ENCODE measurements at regions not wholly inside any gene's neighbourhood (a gene's known extent, or its start where the extent isn't known, plus 50 kb on each side); places are given as distances from the start of the nearest gene placed in this dataset.

DNA sequence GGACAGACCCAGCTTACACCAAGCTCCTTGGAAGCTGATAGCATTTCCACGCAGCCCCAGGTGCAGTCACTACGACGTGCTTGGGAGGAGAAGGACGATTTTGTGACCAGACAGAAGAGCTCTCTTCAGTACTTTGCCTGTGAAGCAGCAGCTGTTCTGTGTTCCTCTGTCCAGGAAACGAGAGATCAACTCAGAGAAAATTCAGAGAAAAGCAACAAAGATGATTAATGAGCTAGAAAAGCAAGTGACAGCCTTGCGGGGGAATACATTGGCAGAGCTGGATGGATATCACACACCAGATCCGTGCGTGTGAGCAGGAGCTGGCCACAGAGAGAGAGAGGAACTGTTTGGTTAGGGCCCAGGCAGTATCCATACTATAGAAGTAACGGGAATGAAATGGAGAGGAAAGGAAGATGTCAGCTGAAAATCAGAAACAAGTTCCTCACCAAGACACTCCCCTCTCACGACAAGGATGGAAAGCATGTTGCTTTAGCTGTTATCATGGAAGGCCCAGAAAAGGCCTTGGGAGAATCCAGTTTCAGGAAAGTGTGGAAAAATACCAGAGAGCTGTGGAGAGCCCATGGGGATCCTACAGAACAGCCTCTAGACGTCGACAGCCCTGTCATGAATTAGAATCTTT lies 106.2 kb downstream of the TOMM20 start (continued):
- TF ChIP-seq RHOXF2B (CRISPR knock-in tag; conservative IDR thresholded peaks at IDR 0.05), result no peak
- TF ChIP-seq NFIC (IDR thresholded peaks at IDR 0.05), result no peak
- TF ChIP-seq KDM1A (IDR thresholded peaks at IDR 0.05), result no peak
- TF ChIP-seq PRMT5 (CRISPR knock-in tag; IDR thresholded peaks at IDR 0.05), result no peak
- TF ChIP-seq, protein P1, sequence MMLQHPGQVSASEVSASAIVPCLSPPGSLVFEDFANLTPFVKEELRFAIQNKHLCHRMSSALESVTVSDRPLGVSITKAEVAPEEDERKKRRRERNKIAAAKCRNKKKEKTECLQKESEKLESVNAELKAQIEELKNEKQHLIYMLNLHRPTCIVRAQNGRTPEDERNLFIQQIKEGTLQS (IDR thresholded peaks at IDR 0.05), result no peak
- TF ChIP-seq, protein P1 (CRISPR knock-in tag; conservative IDR thresholded peaks at IDR 0.05), result no peak
- TF ChIP-seq, protein P2, sequence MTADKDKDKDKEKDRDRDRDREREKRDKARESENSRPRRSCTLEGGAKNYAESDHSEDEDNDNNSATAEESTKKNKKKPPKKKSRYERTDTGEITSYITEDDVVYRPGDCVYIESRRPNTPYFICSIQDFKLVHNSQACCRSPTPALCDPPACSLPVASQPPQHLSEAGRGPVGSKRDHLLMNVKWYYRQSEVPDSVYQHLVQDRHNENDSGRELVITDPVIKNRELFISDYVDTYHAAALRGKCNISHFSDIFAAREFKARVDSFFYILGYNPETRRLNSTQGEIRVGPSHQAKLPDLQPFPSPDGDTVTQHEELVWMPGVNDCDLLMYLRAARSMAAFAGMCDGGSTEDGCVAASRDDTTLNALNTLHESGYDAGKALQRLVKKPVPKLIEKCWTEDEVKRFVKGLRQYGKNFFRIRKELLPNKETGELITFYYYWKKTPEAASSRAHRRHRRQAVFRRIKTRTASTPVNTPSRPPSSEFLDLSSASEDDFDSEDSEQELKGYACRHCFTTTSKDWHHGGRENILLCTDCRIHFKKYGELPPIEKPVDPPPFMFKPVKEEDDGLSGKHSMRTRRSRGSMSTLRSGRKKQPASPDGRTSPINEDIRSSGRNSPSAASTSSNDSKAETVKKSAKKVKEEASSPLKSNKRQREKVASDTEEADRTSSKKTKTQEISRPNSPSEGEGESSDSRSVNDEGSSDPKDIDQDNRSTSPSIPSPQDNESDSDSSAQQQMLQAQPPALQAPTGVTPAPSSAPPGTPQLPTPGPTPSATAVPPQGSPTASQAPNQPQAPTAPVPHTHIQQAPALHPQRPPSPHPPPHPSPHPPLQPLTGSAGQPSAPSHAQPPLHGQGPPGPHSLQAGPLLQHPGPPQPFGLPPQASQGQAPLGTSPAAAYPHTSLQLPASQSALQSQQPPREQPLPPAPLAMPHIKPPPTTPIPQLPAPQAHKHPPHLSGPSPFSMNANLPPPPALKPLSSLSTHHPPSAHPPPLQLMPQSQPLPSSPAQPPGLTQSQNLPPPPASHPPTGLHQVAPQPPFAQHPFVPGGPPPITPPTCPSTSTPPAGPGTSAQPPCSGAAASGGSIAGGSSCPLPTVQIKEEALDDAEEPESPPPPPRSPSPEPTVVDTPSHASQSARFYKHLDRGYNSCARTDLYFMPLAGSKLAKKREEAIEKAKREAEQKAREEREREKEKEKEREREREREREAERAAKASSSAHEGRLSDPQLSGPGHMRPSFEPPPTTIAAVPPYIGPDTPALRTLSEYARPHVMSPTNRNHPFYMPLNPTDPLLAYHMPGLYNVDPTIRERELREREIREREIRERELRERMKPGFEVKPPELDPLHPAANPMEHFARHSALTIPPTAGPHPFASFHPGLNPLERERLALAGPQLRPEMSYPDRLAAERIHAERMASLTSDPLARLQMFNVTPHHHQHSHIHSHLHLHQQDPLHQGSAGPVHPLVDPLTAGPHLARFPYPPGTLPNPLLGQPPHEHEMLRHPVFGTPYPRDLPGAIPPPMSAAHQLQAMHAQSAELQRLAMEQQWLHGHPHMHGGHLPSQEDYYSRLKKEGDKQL (CRISPR knock-in tag; IDR thresholded peaks at IDR 0.05; ENCODE audit: borderline replicate concordance), result no peak
- TF ChIP-seq SIN3B (IDR thresholded peaks at IDR 0.05; ENCODE audit: low read depth), result no peak
- TF ChIP-seq, protein P3, sequence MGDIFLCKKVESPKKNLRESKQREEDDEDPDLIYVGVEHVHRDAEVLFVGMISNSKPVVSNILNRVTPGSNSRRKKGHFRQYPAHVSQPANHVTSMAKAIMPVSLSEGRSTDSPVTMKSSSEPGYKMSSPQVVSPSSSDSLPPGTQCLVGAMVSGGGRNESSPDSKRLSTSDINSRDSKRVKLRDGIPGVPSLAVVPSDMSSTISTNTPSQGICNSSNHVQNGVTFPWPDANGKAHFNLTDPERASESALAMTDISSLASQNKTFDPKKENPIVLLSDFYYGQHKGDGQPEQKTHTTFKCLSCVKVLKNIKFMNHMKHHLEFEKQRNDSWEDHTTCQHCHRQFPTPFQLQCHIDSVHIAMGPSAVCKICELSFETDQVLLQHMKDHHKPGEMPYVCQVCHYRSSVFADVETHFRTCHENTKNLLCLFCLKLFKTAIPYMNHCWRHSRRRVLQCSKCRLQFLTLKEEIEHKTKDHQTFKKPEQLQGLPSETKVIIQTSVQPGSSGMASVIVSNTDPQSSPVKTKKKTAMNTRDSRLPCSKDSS (IDR thresholded peaks at IDR 0.05; ENCODE audit: low read depth, partially characterized antibody), result no peak
- 0 out of 2 replicates have a peak, but pooled peaks have one; percentile 28 for TF ChIP-seq ZNF165 (CRISPR knock-in tag; IDR thresholded peaks at IDR 0.05; ENCODE audit: borderline replicate concordance)
- no peak for TF ChIP-seq ZNF324 (CRISPR knock-in tag; IDR thresholded peaks at IDR 0.05)
- no peak for TF ChIP-seq MED1 (CRISPR knock-in tag; IDR thresholded peaks at IDR 0.05; ENCODE audit: borderline replicate concordance)
- no peak for TF ChIP-seq ZNF79 (CRISPR knock-in tag; IDR thresholded peaks at IDR 0.05; ENCODE audit: low read depth)
- 0 out of 2 replicates have a peak, but pooled peaks have one; percentile 34 for TF ChIP-seq ETV5 (CRISPR knock-in tag; IDR thresholded peaks at IDR 0.05; ENCODE audit: low read depth)
- no peak for TF ChIP-seq AFF1 (IDR thresholded peaks at IDR 0.05; ENCODE audit: low read depth in 1 of 2, partially characterized antibody in 2 of 2)
- no peak for TF ChIP-seq FOS (IDR thresholded peaks at IDR 0.05; ENCODE audit: extremely low read depth, insufficient read length)

Measured in K562 (cell line).